GM19468 (cell line): ENCODE measurements at regions not wholly inside any gene's neighbourhood (a gene's known extent, or its start where the extent isn't known, plus 50 kb on each side); places are given as distances from the start of the nearest gene placed in this dataset.

Source experiments
- ATAC-seq: cut with Tn5 transposase; IDR thresholded peaks from one replicate; pipeline ENCODE4 v1.9.1; 2021; ENCODE audit warnings: mild to moderate bottlenecking, moderate library complexity, moderate number of reproducible peaks; ENCODE audit not compliant: unreplicated experiment; ENCODE audit errors: extremely low read depth

GRCh38 chr12:47023311-47023710 is 56.1 kb upstream of the PCED1B start:
- no peak for ATAC-seq

GRCh38 chr12:47023953-47024352 is 55.5 kb upstream of the PCED1B start:
- no peak for ATAC-seq

GRCh38 chr12:47024463-47024862 is 55.0 kb upstream of the PCED1B start:
- ATAC-seq = no peak

- ATAC-seq = no peak
Observed at GRCh38 chr12:47025349-47025748, 54.1 kb upstream of the PCED1B start.

GRCh38 chr12:47025798-47026197 is 53.6 kb upstream of the PCED1B start:
- no peak for ATAC-seq

- ATAC-seq = no peak
Observed at GRCh38 chr12:47026291-47026690, 53.1 kb upstream of the PCED1B start.
